Stomach (tissue), 4 donors: ENCODE measurements at regions not wholly inside any gene's neighbourhood (a gene's known extent, or its start where the extent isn't known, plus 50 kb on each side); places are given as distances from the start of the nearest gene placed in this dataset.

Experiments used
- POLR2AphosphoS5 ChIP-seq, 3 donors: sonication (generic); formaldehyde crosslinking; IDR thresholded peaks; one replicate each; pipeline ENCODE4 v1.6.1; 2016; ENCODE audit warnings: antibody characterized with exemption in 3 of 3
- TF ChIP-seq, protein P1 (sequence below), 7 experiments: fragments of 450-650 bp in 4 of 7; fragments of 200-600 bp in 3 of 7; sonication (generic) in 3 of 7; IDR thresholded peaks; one replicate each; pipeline ENCODE4 v1.5.1; 2016 to 2019; ENCODE audit warnings: antibody characterized with exemption in 7 of 7, control low read depth in 2 of 7, mild to moderate bottlenecking in 1 of 7

DNA sequence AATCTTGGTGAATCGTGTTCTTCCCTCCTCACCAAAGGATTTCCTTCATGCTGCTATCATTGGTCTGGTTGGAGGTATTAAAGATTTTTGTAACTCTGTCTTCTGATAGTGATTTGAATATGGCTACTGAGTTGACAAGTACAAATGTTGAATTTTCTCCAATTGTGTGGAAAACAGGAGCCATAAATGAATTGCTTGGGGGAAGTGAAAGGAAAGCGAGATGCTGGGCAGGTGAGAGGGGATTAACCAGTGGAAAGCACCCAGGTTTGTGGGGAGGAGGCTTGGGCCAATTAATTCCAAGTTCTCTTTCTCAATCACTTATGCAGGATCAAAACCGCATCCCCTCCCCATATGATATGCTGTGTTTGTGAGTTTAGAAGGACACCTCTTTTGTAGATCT is 372.5 kb downstream of the IL20RB start:
- TF ChIP-seq POLR2AphosphoS5 (IDR thresholded peaks at IDR 0.05), result no peak
- TF ChIP-seq, protein P1, sequence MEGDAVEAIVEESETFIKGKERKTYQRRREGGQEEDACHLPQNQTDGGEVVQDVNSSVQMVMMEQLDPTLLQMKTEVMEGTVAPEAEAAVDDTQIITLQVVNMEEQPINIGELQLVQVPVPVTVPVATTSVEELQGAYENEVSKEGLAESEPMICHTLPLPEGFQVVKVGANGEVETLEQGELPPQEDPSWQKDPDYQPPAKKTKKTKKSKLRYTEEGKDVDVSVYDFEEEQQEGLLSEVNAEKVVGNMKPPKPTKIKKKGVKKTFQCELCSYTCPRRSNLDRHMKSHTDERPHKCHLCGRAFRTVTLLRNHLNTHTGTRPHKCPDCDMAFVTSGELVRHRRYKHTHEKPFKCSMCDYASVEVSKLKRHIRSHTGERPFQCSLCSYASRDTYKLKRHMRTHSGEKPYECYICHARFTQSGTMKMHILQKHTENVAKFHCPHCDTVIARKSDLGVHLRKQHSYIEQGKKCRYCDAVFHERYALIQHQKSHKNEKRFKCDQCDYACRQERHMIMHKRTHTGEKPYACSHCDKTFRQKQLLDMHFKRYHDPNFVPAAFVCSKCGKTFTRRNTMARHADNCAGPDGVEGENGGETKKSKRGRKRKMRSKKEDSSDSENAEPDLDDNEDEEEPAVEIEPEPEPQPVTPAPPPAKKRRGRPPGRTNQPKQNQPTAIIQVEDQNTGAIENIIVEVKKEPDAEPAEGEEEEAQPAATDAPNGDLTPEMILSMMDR (IDR thresholded peaks at IDR 0.05), result no peak
